ENCODE measurements at regions not wholly inside any gene's neighbourhood (a gene's known extent, or its start where the extent isn't known, plus 50 kb on each side); places are given as distances from the start of the nearest gene placed in this dataset.

- DNase-seq (ENCODE audit: low read depth, low spot score) (no peak), FAIRE-seq (no peak)
- Histone ChIP-seq H4K20me1 (ENCODE audit: control insufficient read depth, extremely low read depth, insufficient read depth, low read length) (no peaks in the 10 kb centered on the region), H3K27me3 (ENCODE audit: control insufficient read depth, extremely low read depth, insufficient read depth, low read length) (no peaks in the 10 kb centered on the region), H2AFZ (ENCODE audit: control insufficient read depth, low read length) (no peak overlapping the region), H3K27ac (ENCODE audit: control insufficient read depth, insufficient read depth, low read length) (no peak overlapping the region), H3K4me1 (ENCODE audit: control insufficient read depth, extremely low read depth, insufficient read depth, low read length) (no peaks in the 10 kb centered on the region), H3K4me2 (ENCODE audit: control insufficient read depth, extremely low read depth, insufficient read depth, low read depth, low read length) (no peak overlapping the region), H3K9me1 (ENCODE audit: control insufficient read depth, extremely low read depth, insufficient read depth, low read length) (no peaks in the 10 kb centered on the region), H3K9ac (ENCODE audit: control insufficient read depth, extremely low read depth, insufficient read depth, low read length) (no peak overlapping the region), H3K36me3 (ENCODE audit: control insufficient read depth in 2 of 2, extremely low read depth in 1 of 2, insufficient read depth in 2 of 2, low read length in 2 of 2) (no peaks in the 10 kb centered on the region), H3K79me2 (ENCODE audit: control insufficient read depth, insufficient read depth, low read length) (no peaks in the 10 kb centered on the region), H3K4me3 (ENCODE audit: control insufficient read depth in 2 of 3, extremely low read depth in 1 of 3, insufficient read depth in 2 of 3, low read depth in 1 of 3, low read length in 3 of 3) (no peak overlapping the region), H3K9me3 (ENCODE audit: control insufficient read depth, low read depth, low read length) (no peaks in the 10 kb centered on the region)
- TF ChIP-seq EZH2 (IDR thresholded peaks at IDR 0.05; ENCODE audit: low read length) (no peak), CTCF (optimal IDR thresholded peaks at IDR 0.05 in 1 of 3, IDR thresholded peaks at IDR 0.05 in 1 of 3, conservative IDR thresholded peaks at IDR 0.05 in 1 of 3; ENCODE audit: extremely low read depth in 1 of 3, insufficient read depth in 2 of 3, low read length in 3 of 3) (no peak)
- dilution Hi-C loops (cut with MboI; ENCODE audit: extremely low pct_ligation_motif_present, low sequenced_read_pairs), result no loop called here
Measured at GRCh38 chr10:43793704-43794103, 145.0 kb upstream of the ZNF32 start.

GRCh38 chr10:43790147-43790546 lies 141.5 kb upstream of the ZNF32 start:
- H2AFZ ChIP-seq (ENCODE audit: control insufficient read depth, low read length), result no peak overlapping the region
- no peak overlapping the region for H3K9ac ChIP-seq (ENCODE audit: control insufficient read depth, extremely low read depth, insufficient read depth, low read length)
- no peak for DNase-seq (ENCODE audit: low read depth, low spot score)
- no peaks in the 10 kb centered on the region for H3K36me3 ChIP-seq (ENCODE audit: control insufficient read depth in 2 of 2, extremely low read depth in 1 of 2, insufficient read depth in 2 of 2, low read length in 2 of 2)
- dilution Hi-C loops (cut with MboI; ENCODE audit: extremely low pct_ligation_motif_present, low sequenced_read_pairs), result no loop called here
- no peaks in the 10 kb centered on the region for H3K4me1 ChIP-seq (ENCODE audit: control insufficient read depth, extremely low read depth, insufficient read depth, low read length)
- no peak for TF ChIP-seq CTCF (optimal IDR thresholded peaks at IDR 0.05 in 1 of 3, IDR thresholded peaks at IDR 0.05 in 1 of 3, conservative IDR thresholded peaks at IDR 0.05 in 1 of 3; ENCODE audit: extremely low read depth in 1 of 3, insufficient read depth in 2 of 3, low read length in 3 of 3)
- TF ChIP-seq EZH2 (IDR thresholded peaks at IDR 0.05; ENCODE audit: low read length), result no peak
- no peaks in the 10 kb centered on the region for H3K9me3 ChIP-seq (ENCODE audit: control insufficient read depth, low read depth, low read length)
- no peak overlapping the region for H3K4me3 ChIP-seq (ENCODE audit: control insufficient read depth in 2 of 3, extremely low read depth in 1 of 3, insufficient read depth in 2 of 3, low read depth in 1 of 3, low read length in 3 of 3)
- no peaks in the 10 kb centered on the region for H3K79me2 ChIP-seq (ENCODE audit: control insufficient read depth, insufficient read depth, low read length)
- H3K4me2 ChIP-seq (ENCODE audit: control insufficient read depth, extremely low read depth, insufficient read depth, low read depth, low read length), result no peak overlapping the region
- H3K27ac ChIP-seq (ENCODE audit: control insufficient read depth, insufficient read depth, low read length), result no peak overlapping the region
- FAIRE-seq, result no peak
- no peaks in the 10 kb centered on the region for H3K27me3 ChIP-seq (ENCODE audit: control insufficient read depth, extremely low read depth, insufficient read depth, low read length)
- no peaks in the 10 kb centered on the region for H4K20me1 ChIP-seq (ENCODE audit: control insufficient read depth, extremely low read depth, insufficient read depth, low read length)
- H3K9me1 ChIP-seq (ENCODE audit: control insufficient read depth, extremely low read depth, insufficient read depth, low read length), result no peaks in the 10 kb centered on the region
